Left lung (tissue), 4 donors: ENCODE measurements at regions not wholly inside any gene's neighbourhood (a gene's known extent, or its start where the extent isn't known, plus 50 kb on each side); places are given as distances from the start of the nearest gene placed in this dataset.

Source experiments
- ATAC-seq: fragments of 200-7000 bp; cut with Tn5 transposase; one replicate; pipeline ENCODE4 v1.9.1; 2020; ENCODE audit warnings: moderate library complexity
- DNase-seq, 4 donors: peaks; one replicate each; pipeline ENCODE4 v3.0.0-alpha.2; 2013 to 2020
- H3K27ac ChIP-seq, 2 donors: fragments of 200-600 bp; sonication (generic) in 1 of 2; one replicate each; pipeline versions ENCODE4 v1.5.0 to v1.8.0; 2020 to 2021
- H3K27me3 ChIP-seq, 2 donors: fragments of 200-600 bp; sonication (generic) in 1 of 2; one replicate each; pipeline versions ENCODE4 v1.5.0 to v1.8.0; 2020 to 2021
- H3K36me3 ChIP-seq, 2 donors: fragments of 200-600 bp; sonication (generic) in 1 of 2; one replicate each; pipeline versions ENCODE4 v1.5.0 to v1.8.0; 2020 to 2021
- H3K4me1 ChIP-seq, 2 donors: fragments of 200-600 bp; one replicate each; pipeline ENCODE4 v1.8.0; 2021
- H3K4me3 ChIP-seq, 2 donors: fragments of 200-600 bp; sonication (generic) in 1 of 2; one replicate each; pipeline versions ENCODE4 v1.5.0 to v1.8.0; 2020 to 2021; ENCODE audit warnings: mild to moderate bottlenecking in 1 of 2
- H3K9me3 ChIP-seq, 2 donors: fragments of 200-600 bp; sonication (generic) in 1 of 2; one replicate each; pipeline versions ENCODE4 v1.5.0 to v1.8.0; 2020 to 2021
- CTCF ChIP-seq, 2 donors: fragments of 200-600 bp; sonication (generic) in 1 of 2; IDR thresholded peaks; one replicate each; pipeline versions ENCODE4 v1.5.0 to v1.8.0; 2021; ENCODE audit warnings: antibody characterized with exemption in 2 of 2
- intact Hi-C, 2 donors: fragments of 100-400 bp; cut with DNase I; formaldehyde crosslinking; loops; one replicate each; pipeline versions ENCODE4 v1.11.2 to v1.14.2; 2022
- donor health status: DM: no; HTN: yes; CAD: no.
- donor health status: DM: no; HTN: no; CAD: no.

DNA sequence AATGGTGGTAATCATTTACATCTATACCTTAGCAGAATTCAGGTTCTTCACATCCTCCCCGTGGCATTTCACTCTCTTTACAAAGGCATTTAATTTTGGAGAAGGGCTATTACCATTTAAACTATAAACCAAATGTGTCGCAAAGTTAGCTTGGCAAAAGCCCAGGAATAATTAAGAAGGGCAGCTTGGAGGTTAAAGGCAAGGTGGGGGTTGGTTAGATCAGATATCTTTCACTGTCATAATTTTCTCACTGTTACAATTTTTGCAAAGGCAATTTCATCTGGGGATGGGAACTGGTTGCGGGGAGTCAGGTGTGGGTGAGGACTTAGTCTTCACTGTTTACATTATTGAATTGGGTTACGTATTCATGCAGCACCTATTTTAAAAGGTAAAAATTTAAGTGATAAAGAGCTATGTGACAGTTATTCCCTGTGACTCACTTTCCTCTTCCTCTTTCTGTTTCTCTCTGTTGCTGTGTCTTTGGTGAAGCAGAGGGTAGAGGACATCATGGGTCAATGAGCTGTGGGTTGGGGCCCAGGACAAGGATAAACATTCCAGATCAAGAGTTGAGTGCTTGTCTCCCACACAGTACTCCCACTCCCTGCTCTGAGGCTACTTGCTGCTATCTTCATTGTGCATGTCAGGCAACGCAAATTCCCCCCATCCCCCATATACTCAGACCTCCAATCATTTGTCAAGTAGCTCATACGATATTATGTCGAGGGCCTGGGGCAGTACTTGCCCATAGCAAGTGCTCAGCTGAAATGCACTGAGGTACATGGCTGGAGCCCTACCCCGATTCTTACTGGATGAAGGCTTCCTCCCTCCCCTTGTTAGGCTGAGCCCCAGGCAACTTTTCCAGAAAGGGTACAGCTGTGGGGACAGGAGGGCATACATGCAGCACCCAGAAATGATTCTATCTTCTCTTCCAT, 223.1 kb upstream of the MYLIP start:
- H3K27me3 ChIP-seq = no peaks in the 10 kb centered on the region
- no peak overlapping the region for H3K27ac ChIP-seq
- H3K4me1 ChIP-seq = peaks cover 0 to 3% of the 10 kb centered on the region in 2 donors
- DNase-seq (no peak), ATAC-seq (peak; percentile 16)
- no peak overlapping the region for H3K4me3 ChIP-seq
- no peaks in the 10 kb centered on the region for H3K36me3 ChIP-seq
- no peak for TF ChIP-seq CTCF (IDR thresholded peaks at IDR 0.05)
- intact Hi-C loops = no loop called here
- H3K9me3 ChIP-seq = no peaks in the 10 kb centered on the region

DNA sequence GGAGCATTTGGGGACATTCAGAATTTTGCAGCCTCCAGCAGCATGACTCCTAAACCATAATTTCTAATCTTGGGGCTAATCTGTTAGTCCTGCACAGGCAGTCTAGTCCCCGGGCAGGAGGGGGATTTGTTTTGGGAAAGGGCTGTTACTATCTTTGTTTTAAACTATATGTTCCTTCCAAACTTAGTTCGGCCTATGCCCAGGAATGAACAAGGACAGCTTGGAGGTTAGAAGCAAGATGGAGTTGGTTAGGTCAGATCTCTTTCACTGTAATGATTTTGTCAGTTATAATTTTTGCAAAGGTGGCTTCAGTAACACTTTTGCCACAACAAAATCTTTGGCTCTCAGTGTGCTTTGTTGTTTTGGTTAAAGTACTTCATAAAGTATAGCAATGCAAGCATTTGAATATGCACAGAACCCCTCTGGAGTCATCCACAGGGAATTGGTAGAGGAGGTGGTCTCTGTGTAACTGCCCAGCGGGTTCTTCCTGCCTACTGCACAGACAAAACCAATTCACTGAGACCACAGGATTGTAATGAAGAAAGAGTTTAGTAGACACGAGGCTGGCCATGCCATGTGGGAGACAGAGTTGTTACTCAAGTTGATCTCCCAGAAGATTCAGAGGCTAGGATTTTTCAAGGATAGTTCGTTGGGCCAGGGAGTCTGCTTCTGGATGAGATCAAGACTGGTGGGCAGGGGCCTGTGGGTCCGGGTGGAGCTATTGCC, 224.1 kb upstream of the MYLIP start:
- Histone ChIP-seq H3K36me3 (no peaks in the 10 kb centered on the region), H3K4me3 (no peak overlapping the region), H3K27ac (no peak overlapping the region), H3K27me3 (no peaks in the 10 kb centered on the region), H3K9me3 (no peaks in the 10 kb centered on the region), H3K4me1 (peaks cover 0 to 3% of the 10 kb centered on the region in 2 donors)
- DNase-seq (no peak), ATAC-seq (no peak)
- intact Hi-C loops = no loop called here
- TF ChIP-seq CTCF (IDR thresholded peaks at IDR 0.05) = no peak

DNA sequence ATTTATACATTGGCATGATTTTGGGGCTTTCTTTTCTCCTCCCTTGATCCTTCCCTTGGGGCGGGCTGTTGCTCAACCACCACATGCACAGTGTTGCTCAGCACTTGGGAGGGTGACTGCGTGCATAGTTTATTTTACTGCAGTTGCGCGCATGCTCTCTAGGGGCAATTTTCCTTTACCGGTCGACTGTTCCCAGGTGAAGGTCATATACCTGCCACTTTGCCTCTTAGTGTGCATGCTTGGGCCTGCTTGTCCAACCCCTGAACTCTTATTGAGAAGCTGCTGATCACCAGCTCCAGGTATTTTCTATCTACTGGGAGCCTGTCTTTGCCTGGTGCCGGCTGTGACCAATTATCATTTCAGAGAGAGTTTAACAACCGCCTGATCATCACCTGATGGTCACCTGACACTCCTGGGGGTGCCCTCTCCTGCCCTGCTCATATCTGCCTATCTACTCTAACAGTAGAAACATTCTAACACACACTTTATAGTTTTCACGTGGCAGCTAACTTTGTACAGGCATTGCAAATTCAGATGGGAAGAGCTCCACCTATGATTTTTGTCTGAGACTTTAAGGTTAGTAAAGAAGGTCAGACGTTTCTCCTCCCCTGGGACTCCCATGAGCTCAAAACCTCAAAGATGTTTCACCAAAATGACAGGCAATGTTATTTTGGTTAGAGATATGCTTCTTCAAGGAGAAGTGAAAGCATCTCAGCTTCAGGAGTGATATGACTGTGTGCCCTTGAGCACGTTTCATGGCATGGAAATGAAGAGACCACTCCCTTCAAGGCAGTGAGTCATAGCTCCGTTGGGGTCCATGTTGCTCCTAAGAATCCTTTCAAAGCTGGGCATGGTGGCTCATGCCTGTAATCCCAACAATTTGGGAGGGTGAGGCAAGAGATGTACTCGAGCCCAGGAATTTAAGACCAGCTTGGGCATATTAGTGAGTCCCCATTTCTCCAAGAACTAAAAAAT, 227.5 kb upstream of the MYLIP start:
- DNase-seq (peak in 1 of 4 donors; percentile 45), ATAC-seq (peak; percentile 35)
- Histone ChIP-seq H3K27ac (no peak overlapping the region), H3K36me3 (no peaks in the 10 kb centered on the region), H3K9me3 (no peaks in the 10 kb centered on the region), H3K4me1 (peaks cover 7 to 12% of the 10 kb centered on the region in 2 donors), H3K4me3 (no peak overlapping the region), H3K27me3 (no peaks in the 10 kb centered on the region)
- no peak for TF ChIP-seq CTCF (IDR thresholded peaks at IDR 0.05)
- intact Hi-C loops = no loop called here

DNA sequence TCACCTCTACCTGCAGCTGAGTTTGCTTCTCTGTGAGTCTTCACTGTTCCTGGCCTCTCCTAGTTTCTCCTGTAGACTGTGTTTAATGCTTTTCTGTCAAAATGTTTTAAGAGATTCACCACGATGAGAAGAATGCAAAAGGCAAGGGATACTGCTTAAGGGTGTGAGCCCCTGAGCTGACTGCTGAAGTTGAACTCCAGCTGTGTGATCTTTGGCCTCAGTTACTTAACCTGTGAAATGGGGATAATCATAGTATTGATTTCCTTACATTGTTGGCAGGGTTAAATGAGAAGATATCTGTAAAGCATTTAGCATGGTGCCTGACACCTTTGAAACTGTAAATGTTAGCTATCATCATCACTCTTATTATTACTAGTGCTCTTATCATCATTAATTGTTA, 230.2 kb upstream of the MYLIP start:
- intact Hi-C loops = no loop called here

More for the DNA sequence above, 230.2 kb upstream of the MYLIP start:
- H3K9me3 ChIP-seq = peaks cover 0 to 4% of the 10 kb centered on the region in 2 donors
- no peak for DNase-seq
- no peaks in the 10 kb centered on the region for H3K36me3 ChIP-seq
- ATAC-seq = no peak
- TF ChIP-seq CTCF (IDR thresholded peaks at IDR 0.05) = no peak
- no peak overlapping the region for H3K4me3 ChIP-seq
- no peak overlapping the region for H3K27ac ChIP-seq
- no peaks in the 10 kb centered on the region for H3K27me3 ChIP-seq
- H3K4me1 ChIP-seq = peaks cover 7 to 12% of the 10 kb centered on the region in 2 donors
